ENCODE measurements at regions not wholly inside any gene's neighbourhood (a gene's known extent, or its start where the extent isn't known, plus 50 kb on each side); places are given as distances from the start of the nearest gene placed in this dataset.

GRCh38 chr4:120418146-120418545, 351.5 kb upstream of the MAD2L1 start:
- DNase-seq (ENCODE audit: low spot score) = no peak
- H3K4me3 ChIP-seq = no peak overlapping the region
- no peak for TF ChIP-seq CTCF (IDR thresholded peaks at IDR 0.05)
- H3K27ac ChIP-seq = no peak overlapping the region

- no peak overlapping the region for H3K27ac ChIP-seq
- no peak for TF ChIP-seq CTCF (IDR thresholded peaks at IDR 0.05)
- DNase-seq (ENCODE audit: low spot score) = no peak
- no peak overlapping the region for H3K4me3 ChIP-seq
These were observed 349.2 kb upstream of the MAD2L1 start for GRCh38 chr4:120415896-120416295.

- no peak overlapping the region for H3K27ac ChIP-seq
- no peak overlapping the region for H3K4me3 ChIP-seq
- no peak for DNase-seq (ENCODE audit: low spot score)
- no peak for TF ChIP-seq CTCF (IDR thresholded peaks at IDR 0.05)
These were observed 340.3 kb upstream of the MAD2L1 start for GRCh38 chr4:120406960-120407359.

- no peak for DNase-seq (ENCODE audit: low spot score)
These were observed 336.6 kb upstream of the MAD2L1 start for GRCh38 chr4:120403296-120403695.

GRCh38 chr4:120400441-120400840, 333.8 kb upstream of the MAD2L1 start:
- Histone ChIP-seq H3K27ac (no peak overlapping the region), H3K4me3 (no peak overlapping the region)
- DNase-seq (ENCODE audit: low spot score) = no peak
- TF ChIP-seq CTCF (IDR thresholded peaks at IDR 0.05) = no peak

More at GRCh38 chr4:120403296-120403695, 336.6 kb upstream of the MAD2L1 start:
- Histone ChIP-seq H3K4me3 (no peak overlapping the region), H3K27ac (no peak overlapping the region)
- TF ChIP-seq CTCF (IDR thresholded peaks at IDR 0.05) = no peak

- Histone ChIP-seq H3K4me3 (no peak overlapping the region), H3K27ac (no peak overlapping the region)
- DNase-seq (ENCODE audit: low spot score) = no peak
- no peak for TF ChIP-seq CTCF (IDR thresholded peaks at IDR 0.05)
These were observed 333.2 kb upstream of the MAD2L1 start for GRCh38 chr4:120399826-120400225.

- no peak overlapping the region for H3K4me3 ChIP-seq
- TF ChIP-seq CTCF (IDR thresholded peaks at IDR 0.05) = no peak
- DNase-seq (ENCODE audit: low spot score) = no peak
- H3K27ac ChIP-seq = no peak overlapping the region
These were observed 329.1 kb upstream of the MAD2L1 start for GRCh38 chr4:120395746-120396145.

Measured in coronary artery (tissue), 2 donors.